Colonic mucosa (tissue), 4 donors: ENCODE measurements at regions not wholly inside any gene's neighbourhood (a gene's known extent, or its start where the extent isn't known, plus 50 kb on each side); places are given as distances from the start of the nearest gene placed in this dataset.
A peak's percentile ranks its signal among the peaks of the same experiment; 100 is the strongest.

Experiments
- DNase-seq: peaks from one replicate; pipeline ENCODE4 v3.0.0-alpha.2; 2020
- H3K27ac ChIP-seq: fragments of 200-600 bp; one replicate; pipeline ENCODE4 v1.8.0; 2021
- H3K27me3 ChIP-seq: fragments of 200-600 bp; one replicate; pipeline ENCODE4 v1.8.0; 2021
- H3K36me3 ChIP-seq: fragments of 200-600 bp; one replicate; pipeline ENCODE4 v1.8.0; 2021
- H3K4me1 ChIP-seq: fragments of 200-600 bp; one replicate; pipeline ENCODE4 v1.8.0; 2021; ENCODE audit warnings: mild to moderate bottlenecking
- H3K4me3 ChIP-seq: fragments of 200-600 bp; one replicate; pipeline ENCODE4 v1.8.0; 2021
- H3K9ac ChIP-seq, 2 donors: one replicate each; pipeline ENCODE4 v1.7.0; 2013; ENCODE audit warnings: control low read depth in 2 of 2, low read depth in 2 of 2, low read length in 2 of 2
- H3K9me3 ChIP-seq: fragments of 200-600 bp; one replicate; pipeline ENCODE4 v1.8.0; 2021
- intact Hi-C: fragments of 100-400 bp; cut with DNase I; formaldehyde crosslinking; loops from one replicate; pipeline ENCODE4 v1.14.1; 2022
- TF ChIP-seq, protein P1 (sequence below): fragments of 200-600 bp; IDR thresholded peaks from one replicate; pipeline ENCODE4 v1.8.0; 2022; ENCODE audit warnings: antibody characterized with exemption, mild to moderate bottlenecking
- donor health status: healthy.
- donor health status: DM: no; HTN: no; CAD: no.
- donor health status: DM: no; HTN: no; CAD: no.

DNA sequence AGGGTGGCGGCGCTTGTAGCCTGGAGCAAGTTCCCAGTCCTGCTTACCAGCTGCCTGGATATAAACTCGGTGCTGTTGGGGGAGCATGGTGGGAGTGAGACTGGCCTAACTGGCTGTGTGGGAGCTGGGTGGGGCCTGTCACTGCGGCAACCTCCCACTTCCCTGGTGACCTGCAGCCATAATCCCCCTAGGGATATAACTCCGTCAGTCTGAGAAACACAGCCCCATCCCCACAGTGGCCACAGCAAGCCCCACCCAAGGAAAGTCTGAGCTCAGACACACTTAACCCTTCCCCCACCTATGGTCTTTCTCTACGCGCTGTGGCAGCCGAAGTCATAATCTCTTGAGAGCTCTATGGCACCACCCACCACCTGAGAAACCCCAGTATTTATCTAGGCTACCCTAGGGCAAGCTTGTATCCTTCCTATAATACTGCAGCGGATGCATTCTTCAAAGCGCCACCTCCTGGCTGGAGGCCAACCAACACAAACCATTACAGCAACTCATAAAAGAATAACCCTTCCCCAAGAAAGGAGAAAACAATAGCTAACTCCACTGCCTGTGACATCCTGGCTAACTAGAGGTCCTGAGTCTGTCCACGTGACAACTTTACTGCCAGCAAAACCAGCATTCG is 57.4 kb downstream of the ZNF648 start:
- H3K27me3 ChIP-seq = no peaks in the 10 kb centered on the region
- peak; percentile 25 for DNase-seq
- intact Hi-C loops = no loop called here

DNA sequence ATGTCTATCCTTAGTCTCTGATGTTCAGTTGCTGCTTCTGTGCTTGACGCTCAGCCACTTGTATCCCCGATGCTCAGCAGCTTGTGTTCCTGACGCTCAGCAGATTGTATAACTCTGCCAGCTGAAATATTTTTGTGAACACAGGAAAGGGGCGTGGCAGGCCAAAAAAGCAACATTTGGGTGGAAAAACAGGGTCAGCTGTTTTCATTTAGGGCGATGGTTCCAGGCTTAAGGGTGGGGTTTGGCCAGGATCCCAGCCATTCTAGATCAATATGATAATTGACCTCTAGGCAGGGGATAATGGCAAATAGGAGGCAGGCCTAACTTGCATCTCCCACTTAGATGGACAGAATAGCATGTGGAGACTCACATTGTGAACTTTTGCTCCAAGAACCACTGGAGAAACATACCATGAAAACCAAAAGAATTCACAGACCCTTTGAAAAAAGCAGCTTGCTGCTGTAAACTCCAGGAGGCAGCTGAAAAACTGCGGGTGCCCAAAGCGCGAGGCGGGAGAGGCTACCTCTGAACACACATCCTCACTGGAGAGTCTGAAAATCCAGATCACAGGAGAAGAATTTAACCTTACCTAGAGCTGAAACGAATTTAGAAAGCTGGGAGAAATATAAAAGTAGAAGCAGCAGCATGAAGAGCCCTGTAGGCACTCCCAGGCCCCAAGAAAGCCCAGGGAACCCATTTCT is 58.3 kb downstream of the ZNF648 start:
- intact Hi-C loops = no loop called here
- DNase-seq = no peak
- Histone ChIP-seq H3K36me3 (no peaks in the 10 kb centered on the region), H3K27ac (no peak overlapping the region), H3K27me3 (no peaks in the 10 kb centered on the region), H3K4me3 (no peak overlapping the region), H3K4me1 (no peaks in the 10 kb centered on the region), H3K9ac (no peak overlapping the region), H3K9me3 (no peaks in the 10 kb centered on the region)
- TF ChIP-seq, protein P1, sequence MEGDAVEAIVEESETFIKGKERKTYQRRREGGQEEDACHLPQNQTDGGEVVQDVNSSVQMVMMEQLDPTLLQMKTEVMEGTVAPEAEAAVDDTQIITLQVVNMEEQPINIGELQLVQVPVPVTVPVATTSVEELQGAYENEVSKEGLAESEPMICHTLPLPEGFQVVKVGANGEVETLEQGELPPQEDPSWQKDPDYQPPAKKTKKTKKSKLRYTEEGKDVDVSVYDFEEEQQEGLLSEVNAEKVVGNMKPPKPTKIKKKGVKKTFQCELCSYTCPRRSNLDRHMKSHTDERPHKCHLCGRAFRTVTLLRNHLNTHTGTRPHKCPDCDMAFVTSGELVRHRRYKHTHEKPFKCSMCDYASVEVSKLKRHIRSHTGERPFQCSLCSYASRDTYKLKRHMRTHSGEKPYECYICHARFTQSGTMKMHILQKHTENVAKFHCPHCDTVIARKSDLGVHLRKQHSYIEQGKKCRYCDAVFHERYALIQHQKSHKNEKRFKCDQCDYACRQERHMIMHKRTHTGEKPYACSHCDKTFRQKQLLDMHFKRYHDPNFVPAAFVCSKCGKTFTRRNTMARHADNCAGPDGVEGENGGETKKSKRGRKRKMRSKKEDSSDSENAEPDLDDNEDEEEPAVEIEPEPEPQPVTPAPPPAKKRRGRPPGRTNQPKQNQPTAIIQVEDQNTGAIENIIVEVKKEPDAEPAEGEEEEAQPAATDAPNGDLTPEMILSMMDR = no peak

More for the DNA sequence above, 57.4 kb downstream of the ZNF648 start:
- TF ChIP-seq, protein P1 = no peak
- no peaks in the 10 kb centered on the region for H3K4me1 ChIP-seq
- H3K9me3 ChIP-seq = no peaks in the 10 kb centered on the region
- H3K36me3 ChIP-seq = no peaks in the 10 kb centered on the region
- H3K9ac ChIP-seq = no peak overlapping the region
- H3K4me3 ChIP-seq = no peak overlapping the region
- no peak overlapping the region for H3K27ac ChIP-seq

DNA sequence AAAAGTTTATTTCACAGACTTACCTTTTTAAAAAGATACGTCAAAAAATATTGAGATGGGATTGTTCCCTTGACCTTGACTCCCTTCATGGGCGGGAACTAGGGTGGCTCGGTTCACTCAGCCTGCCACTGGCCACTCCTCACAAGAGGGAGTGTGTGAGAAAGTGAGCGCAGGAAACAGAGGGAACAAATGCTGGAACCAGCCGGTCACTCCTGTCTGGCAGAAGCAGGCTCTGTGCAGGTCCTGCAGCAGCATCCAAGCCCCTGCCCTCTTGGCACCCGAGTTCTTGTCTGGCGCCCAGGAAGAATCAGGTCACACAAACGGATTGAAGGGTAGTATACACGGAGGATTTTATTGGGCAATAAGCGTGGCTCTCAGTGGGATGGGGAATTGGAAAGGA is 58.9 kb downstream of the ZNF648 start:
- Histone ChIP-seq H3K4me3 (no peak overlapping the region), H3K9ac (no peak overlapping the region), H3K27me3 (no peaks in the 10 kb centered on the region), H3K9me3 (no peaks in the 10 kb centered on the region), H3K36me3 (no peaks in the 10 kb centered on the region), H3K4me1 (no peaks in the 10 kb centered on the region), H3K27ac (no peak overlapping the region)
- no peak for DNase-seq
- TF ChIP-seq, protein P1 = no peak
- intact Hi-C loops = no loop called here

DNA sequence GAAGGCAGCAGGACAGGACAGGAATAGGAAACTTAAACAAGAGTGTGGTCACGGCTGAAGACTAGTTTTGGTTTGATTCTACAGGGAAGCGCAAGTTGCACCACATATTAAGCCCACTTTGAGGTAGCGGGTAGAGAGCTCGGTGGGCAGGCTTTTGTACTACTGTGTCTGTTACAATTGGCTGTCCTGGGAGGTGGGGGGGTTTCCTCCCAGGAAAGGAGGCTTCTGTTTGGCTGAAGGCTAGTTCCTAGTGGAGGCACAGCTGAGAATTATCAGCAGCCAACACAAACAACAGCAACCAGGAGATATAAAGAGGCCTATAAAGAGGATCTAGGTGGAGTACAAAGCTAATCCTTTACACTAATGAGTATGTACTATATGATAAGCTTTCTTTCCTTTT is 62.7 kb downstream of the ZNF648 start:
- Histone ChIP-seq H3K27ac (no peak overlapping the region), H3K9ac (no peak overlapping the region), H3K4me1 (no peaks in the 10 kb centered on the region), H3K9me3 (no peaks in the 10 kb centered on the region), H3K27me3 (no peaks in the 10 kb centered on the region), H3K4me3 (no peak overlapping the region), H3K36me3 (no peaks in the 10 kb centered on the region)
- TF ChIP-seq, protein P1 = no peak
- intact Hi-C loops = no loop called here
- no peak for DNase-seq

DNA sequence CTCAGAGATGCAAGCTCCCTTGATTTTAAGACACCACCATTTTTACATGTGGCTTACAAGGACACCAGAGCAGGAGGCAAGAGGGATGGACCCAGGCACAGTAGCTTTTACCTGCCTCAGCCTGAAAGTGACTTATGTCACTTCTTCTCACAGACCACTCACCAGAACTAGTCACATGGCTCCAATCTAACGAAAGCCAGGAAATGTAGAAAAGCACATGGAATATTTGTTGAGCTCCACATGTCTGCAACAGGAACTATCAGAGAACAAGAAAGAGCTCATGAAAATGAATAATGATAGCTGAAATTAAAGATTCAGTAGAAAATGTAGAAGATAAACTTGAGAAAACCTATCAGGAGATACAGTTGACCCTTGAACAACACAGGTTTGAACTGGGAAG is 69.4 kb downstream of the ZNF648 start:
- Histone ChIP-seq H3K9ac (no peak overlapping the region), H3K27ac (no peak overlapping the region), H3K36me3 (no peaks in the 10 kb centered on the region), H3K27me3 (no peaks in the 10 kb centered on the region), H3K4me3 (no peak overlapping the region), H3K9me3 (no peaks in the 10 kb centered on the region), H3K4me1 (no peaks in the 10 kb centered on the region)
- intact Hi-C loops = no loop called here
- no peak for DNase-seq
- TF ChIP-seq, protein P1 = no peak
